ENCODE measurements at regions not wholly inside any gene's neighbourhood (a gene's known extent, or its start where the extent isn't known, plus 50 kb on each side); places are given as distances from the start of the nearest gene placed in this dataset.

- TF ChIP-seq, protein P1, sequence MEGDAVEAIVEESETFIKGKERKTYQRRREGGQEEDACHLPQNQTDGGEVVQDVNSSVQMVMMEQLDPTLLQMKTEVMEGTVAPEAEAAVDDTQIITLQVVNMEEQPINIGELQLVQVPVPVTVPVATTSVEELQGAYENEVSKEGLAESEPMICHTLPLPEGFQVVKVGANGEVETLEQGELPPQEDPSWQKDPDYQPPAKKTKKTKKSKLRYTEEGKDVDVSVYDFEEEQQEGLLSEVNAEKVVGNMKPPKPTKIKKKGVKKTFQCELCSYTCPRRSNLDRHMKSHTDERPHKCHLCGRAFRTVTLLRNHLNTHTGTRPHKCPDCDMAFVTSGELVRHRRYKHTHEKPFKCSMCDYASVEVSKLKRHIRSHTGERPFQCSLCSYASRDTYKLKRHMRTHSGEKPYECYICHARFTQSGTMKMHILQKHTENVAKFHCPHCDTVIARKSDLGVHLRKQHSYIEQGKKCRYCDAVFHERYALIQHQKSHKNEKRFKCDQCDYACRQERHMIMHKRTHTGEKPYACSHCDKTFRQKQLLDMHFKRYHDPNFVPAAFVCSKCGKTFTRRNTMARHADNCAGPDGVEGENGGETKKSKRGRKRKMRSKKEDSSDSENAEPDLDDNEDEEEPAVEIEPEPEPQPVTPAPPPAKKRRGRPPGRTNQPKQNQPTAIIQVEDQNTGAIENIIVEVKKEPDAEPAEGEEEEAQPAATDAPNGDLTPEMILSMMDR (IDR thresholded peaks at IDR 0.05; ENCODE audit: unreplicated experiment) = no peak
- Mint-ChIP-seq H3K4me1 (ENCODE audit: low read depth) (no peaks in the 10 kb centered on the region), H3K36me3 (ENCODE audit: insufficient read depth) (no peaks in the 10 kb centered on the region), H3K27me3 (no peaks in the 10 kb centered on the region), H3K9me3 (ENCODE audit: low read depth) (peaks cover 11% of the 10 kb centered on the region), H3K27ac (no peak overlapping the region), H3K4me3 (ENCODE audit: low read depth) (no peak overlapping the region)
- DNase-seq (ENCODE audit: low spot score, unreplicated experiment) = no peak
Observed at GRCh38 chr5:94082405-94082804, 341.0 kb upstream of the POU5F2 start.

- no peaks in the 10 kb centered on the region for H3K27me3 Mint-ChIP-seq
- TF ChIP-seq, protein P1 (IDR thresholded peaks at IDR 0.05; ENCODE audit: unreplicated experiment) = no peak
- no peaks in the 10 kb centered on the region for H3K4me1 Mint-ChIP-seq (ENCODE audit: low read depth)
- peaks cover 11% of the 10 kb centered on the region for H3K9me3 Mint-ChIP-seq (ENCODE audit: low read depth)
- DNase-seq (ENCODE audit: low spot score, unreplicated experiment) = no peak
- no peak overlapping the region for H3K27ac Mint-ChIP-seq
- no peak overlapping the region for H3K4me3 Mint-ChIP-seq (ENCODE audit: low read depth)
- no peaks in the 10 kb centered on the region for H3K36me3 Mint-ChIP-seq (ENCODE audit: insufficient read depth)
Observed at GRCh38 chr5:94081088-94081487, 339.7 kb upstream of the POU5F2 start.

DNA sequence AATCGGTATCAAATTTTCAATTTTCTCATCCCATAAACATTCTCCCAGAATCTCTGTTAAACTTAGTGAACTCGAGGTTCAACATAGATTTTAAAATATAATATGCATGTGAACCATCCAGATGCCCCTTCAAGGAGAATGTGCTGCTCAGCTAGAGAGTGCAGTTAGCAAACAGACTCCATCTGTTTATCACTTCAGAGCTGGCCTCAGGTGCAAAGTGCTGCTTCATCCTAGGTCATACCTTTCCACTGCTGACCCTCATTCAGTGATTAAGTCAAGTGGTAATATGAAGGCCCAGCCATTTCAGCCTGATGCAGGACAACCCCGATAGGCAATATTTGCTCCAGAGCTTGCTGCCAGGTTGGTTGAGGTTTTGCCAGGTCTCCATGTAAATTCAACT is 339.0 kb upstream of the POU5F2 start:
- Mint-ChIP-seq H3K27ac (no peak overlapping the region), H3K27me3 (no peaks in the 10 kb centered on the region), H3K36me3 (ENCODE audit: insufficient read depth) (no peaks in the 10 kb centered on the region), H3K4me1 (ENCODE audit: low read depth) (no peaks in the 10 kb centered on the region), H3K4me3 (ENCODE audit: low read depth) (no peak overlapping the region), H3K9me3 (ENCODE audit: low read depth) (peaks cover 11% of the 10 kb centered on the region)
- TF ChIP-seq, protein P1 (IDR thresholded peaks at IDR 0.05; ENCODE audit: unreplicated experiment) = no peak
- no peak for DNase-seq (ENCODE audit: low spot score, unreplicated experiment)

DNA sequence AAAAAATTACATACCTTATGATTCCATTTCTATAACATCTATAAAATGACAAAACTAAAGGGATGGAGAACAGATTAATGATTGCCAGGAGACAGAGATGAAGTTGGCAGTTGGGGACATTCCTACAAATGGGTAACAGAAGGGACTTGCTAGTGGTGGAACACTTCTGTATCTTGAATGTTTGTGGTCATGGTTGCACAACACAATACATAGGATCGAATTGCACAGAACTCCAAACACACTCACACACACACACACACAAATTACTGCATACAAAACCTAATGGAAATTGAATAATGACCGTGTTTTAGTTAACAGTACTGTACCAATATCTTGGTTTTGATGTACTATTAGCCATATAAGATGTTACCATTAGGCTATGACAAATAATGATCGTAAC is 330.7 kb upstream of the POU5F2 start:
- peaks cover 9% of the 10 kb centered on the region for H3K9me3 Mint-ChIP-seq (ENCODE audit: low read depth)
- TF ChIP-seq, protein P1 (IDR thresholded peaks at IDR 0.05; ENCODE audit: unreplicated experiment) = no peak
- H3K4me3 Mint-ChIP-seq (ENCODE audit: low read depth) = no peak overlapping the region
- peaks cover 6% of the 10 kb centered on the region for H3K36me3 Mint-ChIP-seq (ENCODE audit: insufficient read depth)
- no peaks in the 10 kb centered on the region for H3K27me3 Mint-ChIP-seq
- no peak overlapping the region for H3K27ac Mint-ChIP-seq
- H3K4me1 Mint-ChIP-seq (ENCODE audit: low read depth) = no peaks in the 10 kb centered on the region
- no peak for DNase-seq (ENCODE audit: low spot score, unreplicated experiment)

DNA sequence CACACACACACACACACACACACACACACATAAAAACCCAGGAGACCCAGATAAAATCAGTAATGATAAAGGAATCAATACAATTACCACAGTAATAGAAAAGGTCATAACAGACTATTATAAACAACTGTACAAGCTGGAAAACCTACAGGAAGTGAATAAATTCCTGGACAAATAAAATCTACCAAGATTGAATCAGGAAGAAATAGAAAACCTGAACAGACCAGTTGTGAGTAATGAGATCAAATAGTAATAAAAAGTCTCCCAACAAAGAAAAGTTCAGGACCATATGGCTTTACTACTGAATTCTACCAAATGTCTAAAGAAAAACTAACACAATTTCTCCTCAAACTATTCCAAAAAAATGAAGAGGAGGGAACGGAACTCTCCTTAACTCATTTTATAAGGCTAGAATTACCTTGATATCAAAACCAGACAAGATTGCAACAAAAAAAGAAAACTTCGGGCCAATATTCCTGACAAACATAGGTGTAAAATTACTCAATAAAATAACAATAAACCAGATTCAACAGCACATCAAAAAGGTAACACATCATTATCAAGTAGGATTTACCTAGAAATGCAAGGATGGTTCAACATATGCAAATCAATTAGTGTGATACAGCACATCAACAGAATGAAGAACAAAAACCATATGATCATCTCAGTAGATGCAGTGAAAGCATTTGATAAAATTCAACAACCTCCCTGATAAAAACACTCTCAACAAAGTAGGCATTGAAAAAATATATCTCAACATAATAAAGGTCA is 325.2 kb upstream of the POU5F2 start:
- Mint-ChIP-seq H3K9me3 (ENCODE audit: low read depth) (peaks cover 34% of the 10 kb centered on the region), H3K27ac (no peak overlapping the region), H3K4me3 (ENCODE audit: low read depth) (no peak overlapping the region), H3K4me1 (ENCODE audit: low read depth) (no peaks in the 10 kb centered on the region), H3K36me3 (ENCODE audit: insufficient read depth) (peaks cover 22% of the 10 kb centered on the region), H3K27me3 (no peaks in the 10 kb centered on the region)
- DNase-seq (ENCODE audit: low spot score, unreplicated experiment) = no peak
- TF ChIP-seq, protein P1 (IDR thresholded peaks at IDR 0.05; ENCODE audit: unreplicated experiment) = no peak

Measured in progenitor cell of endocrine pancreas (in vitro differentiated cells).